ENCODE measurements at regions not wholly inside any gene's neighbourhood (a gene's known extent, or its start where the extent isn't known, plus 50 kb on each side); places are given as distances from the start of the nearest gene placed in this dataset.

DNA sequence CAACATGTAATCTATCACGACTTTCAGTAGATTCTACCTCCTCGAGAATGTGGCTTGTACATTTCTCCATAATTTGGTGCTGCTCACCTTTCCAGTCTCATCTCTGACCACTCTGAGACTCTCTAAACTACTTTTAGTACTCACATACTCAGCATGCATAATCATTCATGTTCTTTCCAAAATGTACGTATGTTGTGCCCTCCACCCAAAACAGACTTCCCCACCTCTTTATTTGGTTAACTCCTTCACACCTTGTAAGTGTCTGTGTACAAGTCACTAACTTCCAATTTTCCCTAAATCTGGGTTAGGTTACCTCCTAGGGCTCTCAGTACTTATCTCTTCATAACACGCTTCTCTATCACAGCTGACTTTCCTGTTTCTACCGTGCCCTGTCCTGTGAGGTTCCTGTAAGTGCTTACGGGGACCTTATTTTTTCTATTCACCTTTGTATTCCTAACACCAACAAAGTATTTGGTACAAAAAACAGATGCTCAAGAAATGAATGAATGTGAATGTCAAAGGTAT, 186.2 kb upstream of the MKLN1 start:
- Mint-ChIP-seq H3K27me3 (no peaks in the 10 kb centered on the region), H3K27ac (no peak overlapping the region), H3K9me3 (ENCODE audit: low read depth) (peaks cover 8% of the 10 kb centered on the region), H3K4me1 (ENCODE audit: low read depth) (no peaks in the 10 kb centered on the region), H3K36me3 (ENCODE audit: insufficient read depth) (no peaks in the 10 kb centered on the region), H3K4me3 (ENCODE audit: low read depth) (no peak overlapping the region)
- no peak for DNase-seq (ENCODE audit: low spot score, unreplicated experiment)
- TF ChIP-seq, protein P1, sequence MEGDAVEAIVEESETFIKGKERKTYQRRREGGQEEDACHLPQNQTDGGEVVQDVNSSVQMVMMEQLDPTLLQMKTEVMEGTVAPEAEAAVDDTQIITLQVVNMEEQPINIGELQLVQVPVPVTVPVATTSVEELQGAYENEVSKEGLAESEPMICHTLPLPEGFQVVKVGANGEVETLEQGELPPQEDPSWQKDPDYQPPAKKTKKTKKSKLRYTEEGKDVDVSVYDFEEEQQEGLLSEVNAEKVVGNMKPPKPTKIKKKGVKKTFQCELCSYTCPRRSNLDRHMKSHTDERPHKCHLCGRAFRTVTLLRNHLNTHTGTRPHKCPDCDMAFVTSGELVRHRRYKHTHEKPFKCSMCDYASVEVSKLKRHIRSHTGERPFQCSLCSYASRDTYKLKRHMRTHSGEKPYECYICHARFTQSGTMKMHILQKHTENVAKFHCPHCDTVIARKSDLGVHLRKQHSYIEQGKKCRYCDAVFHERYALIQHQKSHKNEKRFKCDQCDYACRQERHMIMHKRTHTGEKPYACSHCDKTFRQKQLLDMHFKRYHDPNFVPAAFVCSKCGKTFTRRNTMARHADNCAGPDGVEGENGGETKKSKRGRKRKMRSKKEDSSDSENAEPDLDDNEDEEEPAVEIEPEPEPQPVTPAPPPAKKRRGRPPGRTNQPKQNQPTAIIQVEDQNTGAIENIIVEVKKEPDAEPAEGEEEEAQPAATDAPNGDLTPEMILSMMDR (IDR thresholded peaks at IDR 0.05; ENCODE audit: unreplicated experiment), result no peak

DNA sequence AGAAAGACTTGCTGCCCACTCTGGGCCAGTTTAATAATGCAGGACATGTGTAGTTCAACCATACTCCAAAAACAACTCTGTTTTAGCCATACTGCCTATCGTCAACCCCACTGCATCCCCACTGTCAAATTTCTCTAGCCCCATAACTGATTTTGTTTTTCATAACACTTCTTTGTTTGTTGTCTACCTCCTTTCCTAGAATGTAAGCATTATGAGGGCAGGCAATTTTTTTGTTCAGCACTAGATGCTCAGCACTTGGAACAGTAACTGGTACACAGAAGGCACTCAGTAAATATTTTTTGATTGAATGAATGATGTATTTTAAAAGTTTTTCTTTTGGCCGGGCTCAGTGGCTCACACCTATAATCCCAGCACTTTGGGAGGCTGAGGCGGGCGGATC, 183.8 kb upstream of the MKLN1 start:
- H3K27ac Mint-ChIP-seq, result no peak overlapping the region
- TF ChIP-seq, protein P1 (IDR thresholded peaks at IDR 0.05; ENCODE audit: unreplicated experiment), result no peak
- H3K27me3 Mint-ChIP-seq, result no peaks in the 10 kb centered on the region
- no peak overlapping the region for H3K4me3 Mint-ChIP-seq (ENCODE audit: low read depth)
- DNase-seq (ENCODE audit: low spot score, unreplicated experiment), result no peak
- H3K4me1 Mint-ChIP-seq (ENCODE audit: low read depth), result no peaks in the 10 kb centered on the region
- no peaks in the 10 kb centered on the region for H3K36me3 Mint-ChIP-seq (ENCODE audit: insufficient read depth)
- H3K9me3 Mint-ChIP-seq (ENCODE audit: low read depth), result peaks cover 8% of the 10 kb centered on the region

DNA sequence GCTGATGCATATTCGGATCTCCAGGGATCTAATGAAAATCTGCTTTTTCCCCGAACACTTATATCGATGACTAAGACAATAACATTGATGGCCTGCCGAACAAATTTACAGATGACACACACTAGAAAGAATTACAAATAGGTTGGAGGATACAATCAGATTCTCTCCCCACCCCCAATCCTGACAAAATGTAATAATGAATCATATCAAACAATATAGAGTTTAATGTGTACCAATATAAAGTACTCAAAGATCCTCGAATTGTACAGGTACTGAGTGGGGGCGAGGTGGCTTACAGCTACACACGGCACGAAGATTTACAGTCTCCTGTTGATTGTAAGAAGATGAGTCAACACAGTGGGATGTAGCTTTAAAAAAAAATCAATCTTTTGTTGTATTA, 182.7 kb upstream of the MKLN1 start:
- Mint-ChIP-seq H3K9me3 (ENCODE audit: low read depth) (peaks cover 8% of the 10 kb centered on the region), H3K4me1 (ENCODE audit: low read depth) (no peaks in the 10 kb centered on the region), H3K27ac (no peak overlapping the region), H3K27me3 (no peaks in the 10 kb centered on the region), H3K4me3 (ENCODE audit: low read depth) (no peak overlapping the region), H3K36me3 (ENCODE audit: insufficient read depth) (no peaks in the 10 kb centered on the region)
- TF ChIP-seq, protein P1 (IDR thresholded peaks at IDR 0.05; ENCODE audit: unreplicated experiment), result no peak
- DNase-seq (ENCODE audit: low spot score, unreplicated experiment), result no peak

DNA sequence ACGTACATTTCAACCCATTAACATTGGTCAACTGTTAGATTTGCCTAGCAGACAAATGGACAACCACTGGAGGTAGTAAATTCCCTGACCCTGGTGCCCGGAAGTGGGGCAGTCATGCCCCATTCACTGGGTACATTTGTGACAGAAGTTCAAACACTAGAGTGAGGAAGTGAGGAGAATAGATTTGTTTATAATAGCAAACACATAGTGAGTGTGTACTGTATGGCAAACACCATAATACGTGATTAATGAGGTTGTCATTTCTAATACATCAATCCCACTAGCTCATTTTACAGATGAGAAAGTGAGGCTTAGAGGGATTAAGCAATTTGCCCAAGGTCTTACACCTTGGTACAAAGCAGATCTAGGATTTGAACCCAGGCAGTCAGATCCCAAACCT, 181.9 kb upstream of the MKLN1 start:
- TF ChIP-seq, protein P1 (IDR thresholded peaks at IDR 0.05; ENCODE audit: unreplicated experiment), result no peak
- no peaks in the 10 kb centered on the region for H3K27me3 Mint-ChIP-seq
- peaks cover 8% of the 10 kb centered on the region for H3K9me3 Mint-ChIP-seq (ENCODE audit: low read depth)
- no peak overlapping the region for H3K4me3 Mint-ChIP-seq (ENCODE audit: low read depth)
- H3K27ac Mint-ChIP-seq, result no peak overlapping the region
- no peaks in the 10 kb centered on the region for H3K4me1 Mint-ChIP-seq (ENCODE audit: low read depth)
- no peaks in the 10 kb centered on the region for H3K36me3 Mint-ChIP-seq (ENCODE audit: insufficient read depth)
- no peak for DNase-seq (ENCODE audit: low spot score, unreplicated experiment)

DNA sequence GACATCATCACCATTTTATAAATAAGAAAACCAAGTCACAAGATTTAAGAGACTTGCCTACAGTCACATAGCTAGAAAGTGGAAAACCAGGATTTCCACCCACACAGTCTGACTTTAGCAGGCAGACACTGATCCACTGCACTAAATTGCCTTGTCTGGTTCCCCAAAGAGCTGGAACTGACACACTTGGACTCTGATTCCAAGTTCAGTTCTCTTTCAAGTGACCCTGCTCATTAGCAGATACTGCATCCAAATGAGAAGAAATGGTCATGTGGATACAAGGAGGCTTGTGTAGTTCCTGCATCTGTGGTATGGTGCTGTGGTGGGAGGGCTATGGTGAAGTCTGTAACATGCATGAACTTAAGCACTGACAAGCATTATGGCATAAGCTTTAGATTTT, 180.1 kb upstream of the MKLN1 start:
- no peak for DNase-seq (ENCODE audit: low spot score, unreplicated experiment)
- Mint-ChIP-seq H3K4me3 (ENCODE audit: low read depth) (no peak overlapping the region), H3K27ac (no peak overlapping the region), H3K27me3 (no peaks in the 10 kb centered on the region), H3K4me1 (ENCODE audit: low read depth) (no peaks in the 10 kb centered on the region), H3K36me3 (ENCODE audit: insufficient read depth) (no peaks in the 10 kb centered on the region), H3K9me3 (ENCODE audit: low read depth) (no peaks in the 10 kb centered on the region)
- TF ChIP-seq, protein P1 (IDR thresholded peaks at IDR 0.05; ENCODE audit: unreplicated experiment), result no peak
